ENCODE measurements at regions not wholly inside any gene's neighbourhood (a gene's known extent, or its start where the extent isn't known, plus 50 kb on each side); places are given as distances from the start of the nearest gene placed in this dataset.

- no peak for TF ChIP-seq CTCF (conservative IDR thresholded peaks at IDR 0.05 in 1 of 2, IDR thresholded peaks at IDR 0.05 in 1 of 2; ENCODE audit: low read depth in 1 of 2, low read length in 2 of 2)
- TF ChIP-seq EZH2 (IDR thresholded peaks at IDR 0.05; ENCODE audit: low read length, missing control alignments) = no peak
Observed at GRCh38 chr10:28879246-28879645, 201.9 kb downstream of the BAMBI start.

Data from fibroblast of lung (primary cell).